ENCODE measurements at regions not wholly inside any gene's neighbourhood (a gene's known extent, or its start where the extent isn't known, plus 50 kb on each side); places are given as distances from the start of the nearest gene placed in this dataset.

GRCh38 chr19:29154163-29154562, 58.8 kb downstream of the UQCRFS1 start:
- TF ChIP-seq POLR2A (IDR thresholded peaks at IDR 0.05; ENCODE audit: low read depth, low read length), result no peak
- no peak for TF ChIP-seq POLR2AphosphoS5 (IDR thresholded peaks at IDR 0.05; ENCODE audit: low read depth, low read length)
- TF ChIP-seq PAX5 (IDR thresholded peaks at IDR 0.05; ENCODE audit: insufficient read depth, low read length, severe bottlenecking), result no peak
- no peak for TF ChIP-seq TAF1 (IDR thresholded peaks at IDR 0.05; ENCODE audit: low read depth, low read length)
- no peak for TF ChIP-seq SPI1 (IDR thresholded peaks at IDR 0.05; ENCODE audit: low read depth, low read length)

Measured in GM12891 (cell line).